Panc1 (cell line): ENCODE measurements at regions not wholly inside any gene's neighbourhood (a gene's known extent, or its start where the extent isn't known, plus 50 kb on each side); places are given as distances from the start of the nearest gene placed in this dataset.

Experiments used
- CTCF ChIP-seq: fragments of 450-650 bp; IDR thresholded peaks from 2 replicates; pipeline ENCODE4 v1.5.1; 2017; ENCODE audit warnings: mild to moderate bottlenecking
- POLR2AphosphoS5 ChIP-seq: IDR thresholded peaks from 2 replicates; pipeline ENCODE4 v1.6.1; 2012; ENCODE audit warnings: mild to moderate bottlenecking, low read depth, low read length, moderate library complexity

GRCh38 chr12:83864054-83864453, 1048.5 kb downstream of the SLC6A15 start:
- TF ChIP-seq POLR2AphosphoS5 (no peak), CTCF (no peak)
